ENCODE measurements at regions not wholly inside any gene's neighbourhood (a gene's known extent, or its start where the extent isn't known, plus 50 kb on each side); places are given as distances from the start of the nearest gene placed in this dataset.
"Not testable (repeated sequence)": the region's sequence is repeated elsewhere in the genome, so short reads cannot be mapped to it uniquely, and the experiment has no call there.

- Histone ChIP-seq H3K27ac (no peak overlapping the region), H3K4me3 (no peak overlapping the region)
Measured at GRCh38 chr3:75235631-75236030, 428.5 kb upstream of the FRG2C start.

- Histone ChIP-seq H3K4me3 (no peak overlapping the region), H3K27ac (no peak overlapping the region)
Measured at GRCh38 chr3:75237053-75237452, 427.1 kb upstream of the FRG2C start.

GRCh38 chr3:75237477-75237876, 426.7 kb upstream of the FRG2C start:
- no peak overlapping the region for H3K27ac ChIP-seq
- H3K4me3 ChIP-seq, result no peak overlapping the region

- not testable (repeated sequence) for H3K4me3 ChIP-seq, H3K27ac ChIP-seq
Measured at GRCh38 chr3:75241226-75241962, 422.7 kb upstream of the FRG2C start.

GRCh38 chr3:75242012-75242735, 422.0 kb upstream of the FRG2C start:
- Histone ChIP-seq H3K4me3 (no peak overlapping the region), H3K27ac (no peak overlapping the region)

- Histone ChIP-seq H3K4me3 (no peak overlapping the region), H3K27ac (no peak overlapping the region)
Measured at GRCh38 chr3:75248974-75249373, 415.2 kb upstream of the FRG2C start.

- Histone ChIP-seq H3K4me3 (no peak overlapping the region), H3K27ac (no peak overlapping the region)
Measured at GRCh38 chr3:75254685-75255084, 409.4 kb upstream of the FRG2C start.

GRCh38 chr3:75258825-75259683, 405.1 kb upstream of the FRG2C start:
- H3K27ac ChIP-seq, H3K4me3 ChIP-seq: not testable (repeated sequence)

GRCh38 chr3:75260975-75261374, 403.2 kb upstream of the FRG2C start:
- H3K27ac ChIP-seq, H3K4me3 ChIP-seq: not testable (repeated sequence)

- Histone ChIP-seq H3K4me3 (no peak overlapping the region), H3K27ac (no peak overlapping the region)
Measured at GRCh38 chr3:75262661-75263060, 401.5 kb upstream of the FRG2C start.

- no peak overlapping the region for H3K27ac ChIP-seq
- H3K4me3 ChIP-seq, result no peak overlapping the region
Measured at GRCh38 chr3:75265897-75266296, 398.2 kb upstream of the FRG2C start.

- not testable (repeated sequence) for H3K4me3 ChIP-seq, H3K27ac ChIP-seq
Measured at GRCh38 chr3:75268576-75268975, 395.6 kb upstream of the FRG2C start.

- H3K4me3 ChIP-seq, H3K27ac ChIP-seq: not testable (repeated sequence)
Measured at GRCh38 chr3:75272237-75272636, 391.9 kb upstream of the FRG2C start.

- no peak overlapping the region for H3K27ac ChIP-seq
- H3K4me3 ChIP-seq, result no peak overlapping the region
Measured at GRCh38 chr3:75272691-75273090, 391.4 kb upstream of the FRG2C start.

- not testable (repeated sequence) for H3K27ac ChIP-seq, H3K4me3 ChIP-seq
Measured at GRCh38 chr3:75285531-75286148, 378.5 kb upstream of the FRG2C start.

GRCh38 chr3:75288972-75289574, 375.1 kb upstream of the FRG2C start:
- H3K27ac ChIP-seq, H3K4me3 ChIP-seq: not testable (repeated sequence)

GRCh38 chr3:75294124-75294523, 370.0 kb upstream of the FRG2C start:
- H3K4me3 ChIP-seq, result no peak overlapping the region
- H3K27ac ChIP-seq, result no peak overlapping the region

- Histone ChIP-seq H3K27ac (no peak overlapping the region), H3K4me3 (no peak overlapping the region)
Measured at GRCh38 chr3:75295013-75295412, 369.1 kb upstream of the FRG2C start.

- no peak overlapping the region for H3K27ac ChIP-seq
- no peak overlapping the region for H3K4me3 ChIP-seq
Measured at GRCh38 chr3:75296858-75297257, 367.3 kb upstream of the FRG2C start.

- no peak overlapping the region for H3K4me3 ChIP-seq
- no peak overlapping the region for H3K27ac ChIP-seq
Measured at GRCh38 chr3:75300606-75301005, 363.5 kb upstream of the FRG2C start.
